ENCODE measurements at regions not wholly inside any gene's neighbourhood (a gene's known extent, or its start where the extent isn't known, plus 50 kb on each side); places are given as distances from the start of the nearest gene placed in this dataset.

DNA sequence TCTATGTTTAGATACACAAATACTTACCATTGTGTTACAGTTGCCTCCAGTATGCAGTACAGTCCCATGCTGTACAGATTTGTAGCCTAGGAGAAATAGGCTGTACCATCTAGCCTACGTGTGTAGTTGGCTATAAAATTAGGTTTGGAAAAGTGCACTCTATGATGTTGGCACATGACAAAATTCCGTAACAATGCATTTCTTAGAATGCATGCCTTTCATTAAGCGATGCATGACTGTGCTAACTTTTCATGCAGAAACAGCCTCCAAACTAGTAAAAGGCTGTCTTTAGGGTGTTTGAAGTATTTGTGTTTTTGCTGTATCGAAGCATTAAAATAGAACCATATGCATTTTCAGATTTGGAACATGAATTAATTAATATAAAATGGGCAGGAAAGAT, 157.9 kb downstream of the RMI1 start:
- Histone ChIP-seq H4K20me1 (ENCODE audit: control insufficient read depth, extremely low read depth, insufficient read depth, low read length) (no peaks in the 10 kb centered on the region), H3K4me3 (ENCODE audit: control insufficient read depth in 2 of 3, extremely low read depth in 1 of 3, insufficient read depth in 2 of 3, low read depth in 1 of 3, low read length in 3 of 3) (no peak overlapping the region), H3K27me3 (ENCODE audit: control insufficient read depth, extremely low read depth, insufficient read depth, low read length) (peaks cover 32% of the 10 kb centered on the region), H3K79me2 (ENCODE audit: control insufficient read depth, insufficient read depth, low read length) (no peaks in the 10 kb centered on the region), H3K9me3 (ENCODE audit: control insufficient read depth, low read depth, low read length) (no peaks in the 10 kb centered on the region), H2AFZ (ENCODE audit: control insufficient read depth, low read length) (no peak overlapping the region), H3K36me3 (ENCODE audit: control insufficient read depth in 2 of 2, extremely low read depth in 1 of 2, insufficient read depth in 2 of 2, low read length in 2 of 2) (no peaks in the 10 kb centered on the region), H3K9me1 (ENCODE audit: control insufficient read depth, extremely low read depth, insufficient read depth, low read length) (no peaks in the 10 kb centered on the region), H3K27ac (ENCODE audit: control insufficient read depth, insufficient read depth, low read length) (no peak overlapping the region), H3K4me2 (ENCODE audit: control insufficient read depth, extremely low read depth, insufficient read depth, low read depth, low read length) (no peak overlapping the region), H3K4me1 (ENCODE audit: control insufficient read depth, extremely low read depth, insufficient read depth, low read length) (peaks cover 28% of the 10 kb centered on the region), H3K9ac (ENCODE audit: control insufficient read depth, extremely low read depth, insufficient read depth, low read length) (no peak overlapping the region)
- dilution Hi-C loops (cut with MboI; ENCODE audit: extremely low pct_ligation_motif_present, low sequenced_read_pairs): no loop called here
- TF ChIP-seq EZH2 (IDR thresholded peaks at IDR 0.05; ENCODE audit: low read length) (no peak), CTCF (optimal IDR thresholded peaks at IDR 0.05 in 1 of 3, IDR thresholded peaks at IDR 0.05 in 1 of 3, conservative IDR thresholded peaks at IDR 0.05 in 1 of 3; ENCODE audit: extremely low read depth in 1 of 3, insufficient read depth in 2 of 3, low read length in 3 of 3) (no peak)
- DNase-seq (ENCODE audit: low read depth, low spot score): no peak
- no peak for FAIRE-seq

GRCh38 chr9:84139296-84140070, 158.9 kb downstream of the RMI1 start:
- no peak overlapping the region for H2AFZ ChIP-seq (ENCODE audit: control insufficient read depth, low read length)
- H3K4me1 ChIP-seq (ENCODE audit: control insufficient read depth, extremely low read depth, insufficient read depth, low read length): peaks cover 28% of the 10 kb centered on the region
- no peaks in the 10 kb centered on the region for H4K20me1 ChIP-seq (ENCODE audit: control insufficient read depth, extremely low read depth, insufficient read depth, low read length)
- no peak overlapping the region for H3K4me3 ChIP-seq (ENCODE audit: control insufficient read depth in 2 of 3, extremely low read depth in 1 of 3, insufficient read depth in 2 of 3, low read depth in 1 of 3, low read length in 3 of 3)
- no peak for DNase-seq (ENCODE audit: low read depth, low spot score)
- H3K36me3 ChIP-seq (ENCODE audit: control insufficient read depth in 2 of 2, extremely low read depth in 1 of 2, insufficient read depth in 2 of 2, low read length in 2 of 2): no peaks in the 10 kb centered on the region
- peaks cover 32% of the 10 kb centered on the region for H3K27me3 ChIP-seq (ENCODE audit: control insufficient read depth, extremely low read depth, insufficient read depth, low read length)
- H3K9me3 ChIP-seq (ENCODE audit: control insufficient read depth, low read depth, low read length): no peaks in the 10 kb centered on the region
- dilution Hi-C loops (cut with MboI; ENCODE audit: extremely low pct_ligation_motif_present, low sequenced_read_pairs): no loop called here
- no peaks in the 10 kb centered on the region for H3K79me2 ChIP-seq (ENCODE audit: control insufficient read depth, insufficient read depth, low read length)
- H3K4me2 ChIP-seq (ENCODE audit: control insufficient read depth, extremely low read depth, insufficient read depth, low read depth, low read length): no peak overlapping the region
- no peak overlapping the region for H3K27ac ChIP-seq (ENCODE audit: control insufficient read depth, insufficient read depth, low read length)
- no peak overlapping the region for H3K9ac ChIP-seq (ENCODE audit: control insufficient read depth, extremely low read depth, insufficient read depth, low read length)
- TF ChIP-seq CTCF (optimal IDR thresholded peaks at IDR 0.05 in 1 of 3, IDR thresholded peaks at IDR 0.05 in 1 of 3, conservative IDR thresholded peaks at IDR 0.05 in 1 of 3; ENCODE audit: extremely low read depth in 1 of 3, insufficient read depth in 2 of 3, low read length in 3 of 3): no peak
- H3K9me1 ChIP-seq (ENCODE audit: control insufficient read depth, extremely low read depth, insufficient read depth, low read length): no peaks in the 10 kb centered on the region
- FAIRE-seq: no peak

All from keratinocyte (primary cell).